ENCODE measurements at regions not wholly inside any gene's neighbourhood (a gene's known extent, or its start where the extent isn't known, plus 50 kb on each side); places are given as distances from the start of the nearest gene placed in this dataset.
"Not testable (repeated sequence)": the region's sequence is repeated elsewhere in the genome, so short reads cannot be mapped to it uniquely, and the experiment has no call there.

- TF ChIP-seq CTCF (IDR thresholded peaks at IDR 0.05; ENCODE audit: insufficient read depth, low read depth, low read length), result no peak
Measured at GRCh38 chr6:152811785-152812184, 61.2 kb downstream of the VIP start.

GRCh38 chr6:152815230-152815872 lies 64.8 kb downstream of the VIP start:
- DNase-seq (ENCODE audit: low read depth), result no peak
- no peak overlapping the region for H3K4me3 ChIP-seq (ENCODE audit: low read depth, low read length)
- no peak for TF ChIP-seq CTCF (IDR thresholded peaks at IDR 0.05; ENCODE audit: insufficient read depth, low read depth, low read length)

More at GRCh38 chr6:152811785-152812184, 61.2 kb downstream of the VIP start:
- no peak overlapping the region for H3K4me3 ChIP-seq (ENCODE audit: low read depth, low read length)
- DNase-seq (ENCODE audit: low read depth), result no peak

- DNase-seq (ENCODE audit: low read depth), result no peak
- TF ChIP-seq CTCF (IDR thresholded peaks at IDR 0.05; ENCODE audit: insufficient read depth, low read depth, low read length), result no peak
- H3K4me3 ChIP-seq (ENCODE audit: low read depth, low read length), result no peak overlapping the region
Measured at GRCh38 chr6:152816055-152816454, 65.5 kb downstream of the VIP start.

GRCh38 chr6:152821525-152821924 lies 70.9 kb downstream of the VIP start:
- no peak overlapping the region for H3K4me3 ChIP-seq (ENCODE audit: low read depth, low read length)
- TF ChIP-seq CTCF (IDR thresholded peaks at IDR 0.05; ENCODE audit: insufficient read depth, low read depth, low read length), result no peak
- DNase-seq (ENCODE audit: low read depth), result peak; percentile 0

GRCh38 chr6:152824666-152825065 lies 74.1 kb downstream of the VIP start:
- no peak overlapping the region for H3K4me3 ChIP-seq (ENCODE audit: low read depth, low read length)
- no peak for DNase-seq (ENCODE audit: low read depth)
- TF ChIP-seq CTCF (IDR thresholded peaks at IDR 0.05; ENCODE audit: insufficient read depth, low read depth, low read length), result no peak

GRCh38 chr6:152828431-152828830 lies 77.8 kb downstream of the VIP start:
- DNase-seq (ENCODE audit: low read depth), result no peak
- H3K4me3 ChIP-seq (ENCODE audit: low read depth, low read length), result no peak overlapping the region
- no peak for TF ChIP-seq CTCF (IDR thresholded peaks at IDR 0.05; ENCODE audit: insufficient read depth, low read depth, low read length)

- H3K4me3 ChIP-seq (ENCODE audit: low read depth, low read length); DNase-seq (ENCODE audit: low read depth): not testable (repeated sequence)
Measured at GRCh38 chr6:152834366-152834765, 83.8 kb downstream of the VIP start.
